ENCODE measurements at regions not wholly inside any gene's neighbourhood (a gene's known extent, or its start where the extent isn't known, plus 50 kb on each side); places are given as distances from the start of the nearest gene placed in this dataset.

- intact Hi-C loops (cut with DNase I; ENCODE audit: low total_unique reads) = no loop called here
- Histone ChIP-seq H3K27ac (no peak overlapping the region), H3K27me3 (no peaks in the 10 kb centered on the region), H3K4me3 (no peak overlapping the region), H3K36me3 (no peaks in the 10 kb centered on the region), H3K9me3 (no peaks in the 10 kb centered on the region), H3K4me1 (no peaks in the 10 kb centered on the region)
- no peak for DNase-seq
- TF ChIP-seq, protein P1, sequence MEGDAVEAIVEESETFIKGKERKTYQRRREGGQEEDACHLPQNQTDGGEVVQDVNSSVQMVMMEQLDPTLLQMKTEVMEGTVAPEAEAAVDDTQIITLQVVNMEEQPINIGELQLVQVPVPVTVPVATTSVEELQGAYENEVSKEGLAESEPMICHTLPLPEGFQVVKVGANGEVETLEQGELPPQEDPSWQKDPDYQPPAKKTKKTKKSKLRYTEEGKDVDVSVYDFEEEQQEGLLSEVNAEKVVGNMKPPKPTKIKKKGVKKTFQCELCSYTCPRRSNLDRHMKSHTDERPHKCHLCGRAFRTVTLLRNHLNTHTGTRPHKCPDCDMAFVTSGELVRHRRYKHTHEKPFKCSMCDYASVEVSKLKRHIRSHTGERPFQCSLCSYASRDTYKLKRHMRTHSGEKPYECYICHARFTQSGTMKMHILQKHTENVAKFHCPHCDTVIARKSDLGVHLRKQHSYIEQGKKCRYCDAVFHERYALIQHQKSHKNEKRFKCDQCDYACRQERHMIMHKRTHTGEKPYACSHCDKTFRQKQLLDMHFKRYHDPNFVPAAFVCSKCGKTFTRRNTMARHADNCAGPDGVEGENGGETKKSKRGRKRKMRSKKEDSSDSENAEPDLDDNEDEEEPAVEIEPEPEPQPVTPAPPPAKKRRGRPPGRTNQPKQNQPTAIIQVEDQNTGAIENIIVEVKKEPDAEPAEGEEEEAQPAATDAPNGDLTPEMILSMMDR (IDR thresholded peaks at IDR 0.05) = no peak
These were observed 1403.3 kb upstream of the SLC39A10 start for GRCh38 chr2:194253528-194254259.

GRCh38 chr2:194252127-194252526, 1404.9 kb upstream of the SLC39A10 start:
- Histone ChIP-seq H3K9me3 (no peaks in the 10 kb centered on the region), H3K27ac (no peak overlapping the region), H3K36me3 (no peaks in the 10 kb centered on the region), H3K4me1 (no peaks in the 10 kb centered on the region), H3K27me3 (no peaks in the 10 kb centered on the region), H3K4me3 (no peak overlapping the region)
- DNase-seq = no peak
- intact Hi-C loops (cut with DNase I; ENCODE audit: low total_unique reads) = no loop called here
- TF ChIP-seq, protein P1 (IDR thresholded peaks at IDR 0.05) = no peak

DNA sequence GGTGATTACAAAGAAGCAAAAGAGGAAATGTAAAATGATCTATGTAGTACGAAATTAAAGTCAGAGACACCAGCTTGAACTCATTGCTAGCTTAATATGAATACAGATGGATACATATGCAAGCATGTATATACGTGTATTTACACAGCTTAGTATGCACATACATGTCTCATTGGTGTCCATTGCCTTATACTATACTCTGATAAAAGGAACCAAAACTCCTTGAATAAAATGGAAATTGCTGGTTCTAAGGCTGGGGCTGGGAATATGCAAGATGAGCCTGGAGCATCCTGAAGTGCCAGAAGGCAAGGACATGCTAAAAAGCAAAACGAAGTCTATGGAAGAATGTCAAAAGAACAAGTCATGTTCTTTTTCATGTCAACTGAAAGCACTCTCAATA, 1424.4 kb upstream of the SLC39A10 start:
- no peak overlapping the region for H3K27ac ChIP-seq
- no peaks in the 10 kb centered on the region for H3K4me1 ChIP-seq
- no peak for DNase-seq
- TF ChIP-seq, protein P1 (IDR thresholded peaks at IDR 0.05) = no peak
- no peaks in the 10 kb centered on the region for H3K36me3 ChIP-seq
- intact Hi-C loops (cut with DNase I; ENCODE audit: low total_unique reads) = no loop called here
- no peaks in the 10 kb centered on the region for H3K27me3 ChIP-seq
- H3K4me3 ChIP-seq = no peak overlapping the region
- H3K9me3 ChIP-seq = no peaks in the 10 kb centered on the region

GRCh38 chr2:194223218-194223617, 1433.8 kb upstream of the SLC39A10 start:
- DNase-seq = no peak
- Histone ChIP-seq H3K27ac (no peak overlapping the region), H3K36me3 (no peaks in the 10 kb centered on the region), H3K9me3 (no peaks in the 10 kb centered on the region), H3K4me1 (no peaks in the 10 kb centered on the region), H3K27me3 (no peaks in the 10 kb centered on the region), H3K4me3 (no peak overlapping the region)
- intact Hi-C loops (cut with DNase I; ENCODE audit: low total_unique reads) = no loop called here
- TF ChIP-seq, protein P1 (IDR thresholded peaks at IDR 0.05) = no peak

DNA sequence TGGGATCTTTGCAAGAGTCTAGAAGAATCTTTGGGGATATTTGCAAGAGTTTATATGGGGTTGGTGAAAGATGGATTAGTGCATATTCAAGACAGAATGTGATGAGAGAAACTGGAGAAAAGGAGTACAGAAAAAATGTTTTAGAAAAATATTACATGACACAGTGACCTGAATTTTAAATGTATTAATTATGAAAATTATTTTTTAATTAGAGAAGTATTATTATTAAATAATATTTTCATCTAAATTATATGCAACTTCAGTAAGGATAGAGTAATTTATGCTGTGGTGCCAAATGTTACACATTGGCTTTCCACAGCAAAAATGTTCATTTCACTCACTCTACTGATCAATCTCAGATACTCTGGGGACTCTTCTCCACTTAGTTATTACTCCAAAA, 1442.8 kb upstream of the SLC39A10 start:
- Histone ChIP-seq H3K27me3 (no peaks in the 10 kb centered on the region), H3K36me3 (no peaks in the 10 kb centered on the region), H3K4me1 (no peaks in the 10 kb centered on the region), H3K4me3 (no peak overlapping the region), H3K27ac (no peak overlapping the region), H3K9me3 (no peaks in the 10 kb centered on the region)
- intact Hi-C loops (cut with DNase I; ENCODE audit: low total_unique reads) = no loop called here
- no peak for DNase-seq
- TF ChIP-seq, protein P1 (IDR thresholded peaks at IDR 0.05) = no peak

Data from tibial artery (tissue), 4 donors.